Heart left ventricle (tissue), 16 donors: ENCODE measurements at regions not wholly inside any gene's neighbourhood (a gene's known extent, or its start where the extent isn't known, plus 50 kb on each side); places are given as distances from the start of the nearest gene placed in this dataset.
"Not testable (repeated sequence)": the region's sequence is repeated elsewhere in the genome, so short reads cannot be mapped to it uniquely, and the experiment has no call there.

Source experiments
- ATAC-seq, 4 donors: fragments of 200-7000 bp; cut with Tn5 transposase; one replicate each; pipeline ENCODE4 v1.9.1; 2020 to 2022; ENCODE audit warnings: moderate library complexity in 4 of 4, mild to moderate bottlenecking in 3 of 4, moderate number of reproducible peaks in 1 of 4
- DNase-seq, 5 donors: peaks; one replicate each; pipeline ENCODE4 v3.0.0-alpha.2; 2020
- H3K27ac ChIP-seq, 12 donors: fragments of 200-600 bp; sonication (generic) in 4 of 12; one replicate each; pipeline versions ENCODE4 v1.5.0 to v1.8.0; 2016 to 2022; ENCODE audit warnings: mild to moderate bottlenecking in 2 of 12
- H3K27me3 ChIP-seq, 9 donors: fragments of 200-600 bp; sonication (generic) in 2 of 9; one replicate each; pipeline versions ENCODE4 v1.5.1 to v1.8.0; 2016 to 2022; ENCODE audit warnings: mild to moderate bottlenecking in 3 of 9
- H3K36me3 ChIP-seq, 9 donors: fragments of 200-600 bp; sonication (generic) in 2 of 9; one replicate each; pipeline versions ENCODE4 v1.5.0 to v1.8.0; 2018 to 2022; ENCODE audit warnings: mild to moderate bottlenecking in 2 of 9
- H3K4me1 ChIP-seq, 12 donors: fragments of 200-600 bp; sonication (generic) in 4 of 12; one replicate each; pipeline versions ENCODE4 v1.5.0 to v1.8.0; 2016 to 2022; ENCODE audit warnings: mild to moderate bottlenecking in 3 of 12
- H3K4me3 ChIP-seq, 12 donors: fragments of 200-600 bp; sonication (generic) in 4 of 12; one replicate each; pipeline versions ENCODE4 v1.5.0 to v1.8.0; 2017 to 2022; ENCODE audit warnings: mild to moderate bottlenecking in 9 of 12, moderate library complexity in 4 of 12
- H3K9me3 ChIP-seq, 12 donors: fragments of 200-600 bp; sonication (generic) in 4 of 12; one replicate each; pipeline versions ENCODE4 v1.5.0 to v1.8.0; 2016 to 2022; ENCODE audit warnings: mild to moderate bottlenecking in 1 of 12
- CTCF ChIP-seq, 12 donors: fragments of 200-600 bp; sonication (generic) in 4 of 12; IDR thresholded peaks; one replicate each; pipeline versions ENCODE4 v1.5.0 to v1.8.0; 2018 to 2022; ENCODE audit warnings: antibody characterized with exemption in 12 of 12, mild to moderate bottlenecking in 5 of 12
- POLR2A ChIP-seq, 2 donors: fragments of 450-650 bp; IDR thresholded peaks; one replicate each; pipeline ENCODE4 v1.6.1; 2017; ENCODE audit warnings: antibody characterized with exemption in 2 of 2, mild to moderate bottlenecking in 2 of 2, moderate library complexity in 2 of 2
- WGBS, 4 donors: extraction: QIAGEN DNeasy Blood & Tissue Kit in 2 of 4; methylation state at CpG; one replicate each; pipeline versions ENCODE4 v1.1.5 to v1.1.7; 2013 to 2018; 5-methylcytosine and 5-hydroxymethylcytosine counted together
- intact Hi-C, 10 donors: fragments of 100-400 bp; cut with DNase I; formaldehyde crosslinking; loops; one replicate each; pipeline versions ENCODE4 v1.11.1 to v1.14.2; 2022
- donor health status: ischemic (EF 13 %, LVEDD 7.1; RV severe dilation, severe dysfunction).
- donor health status: healthy with polysubstance abuse.
- donor health status: DM: no; HTN: yes; CAD: no.
- donor health status: DM: no; HTN: no; CAD: no.
- donor health status: ischemic (EF 25% LVEDD 6.9; RV normal size, moderate dysfunction).
- donor health status: ischemic (EF 25% LVEDD 5.7; RV mildly dilated, moderate dysfunction).
- donor health status: healthy.
- donor health status: DM: yes; HTN: yes; CAD: no.
- donor health status: ischemic (EF 35%, LVEDD 5.7; RV mildly dilated, moderate dysfunction).
- donor health status: nonischemic (EF 11% LVEDD 7.7; RV severe dilation, severe dysfunction).
- donor health status: DM: yes; HTN: yes; CAD: no.
- donor health status: PGD.
- donor health status: ischemic (EF 29% LVEDD 5.4; RV normal size, mild dysfunction).
- donor health status: nonischemic (EF 23%, LVEDD 6.1; RV moderate dilation, normal function).

- Histone ChIP-seq H3K9me3 (no peaks in the 10 kb centered on the region), H3K36me3 (peaks cover 0 to 38% (median 16%) of the 10 kb centered on the region in 9 donors), H3K27me3 (no peaks in the 10 kb centered on the region), H3K27ac (no peak overlapping the region), H3K4me1 (no peaks in the 10 kb centered on the region), H3K4me3 (no peak overlapping the region)
- TF ChIP-seq POLR2A (IDR thresholded peaks at IDR 0.05) = no peak
- TF ChIP-seq CTCF (IDR thresholded peaks at IDR 0.05) = peak in 11 of 12 donors; percentile 84 to 99 (median 94)
- 16 to 23% (median 19%) methylated on average over 3 of the region's 3 CpGs for WGBS, 4 donors
- intact Hi-C loops = loop anchor here (1.0 to 5.0 kb wide), 5 partner anchors 191 to 212 kb away; no protein-coding TSS in a partner anchor
- peak; percentile 59 to 84 (median 78) for ATAC-seq
- peak; percentile 46 to 77 (median 62) for DNase-seq
These were observed 143.8 kb upstream of the CRHR1 start for GRCh38 chr17:45640141-45640850.

GRCh38 chr17:45641541-45641940 is 142.6 kb upstream of the CRHR1 start:
- DNase-seq (no peak), ATAC-seq (no peak)
- H3K36me3 ChIP-seq = peaks cover 0 to 26% (median 6%) of the 10 kb centered on the region in 9 donors
- no peaks in the 10 kb centered on the region for H3K9me3 ChIP-seq
- H3K27ac ChIP-seq = no peak overlapping the region
- TF ChIP-seq CTCF (IDR thresholded peaks at IDR 0.05) = no peak
- TF ChIP-seq POLR2A (IDR thresholded peaks at IDR 0.05) = no peak
- H3K4me3 ChIP-seq = no peak overlapping the region
- WGBS, 4 donors = 79 to 89% (median 85%) methylated on average over 5 of the region's 5 CpGs
- peaks cover 0 to 4% (median 0%) of the 10 kb centered on the region in 9 donors for H3K27me3 ChIP-seq
- intact Hi-C loops = loop anchor here in 8 of 10 donors (1.0 to 5.0 kb wide), 4 partner anchors 189 to 211 kb away; no protein-coding TSS in a partner anchor
- H3K4me1 ChIP-seq = no peaks in the 10 kb centered on the region

- intact Hi-C loops = loop anchor here in 6 of 10 donors (5.0 kb wide), 1 partner anchor 209 kb away; no protein-coding TSS in a partner anchor
- H3K4me1 ChIP-seq = no peaks in the 10 kb centered on the region
These were observed 140.5 kb upstream of the CRHR1 start for GRCh38 chr17:45643591-45643990.

GRCh38 chr17:45644637-45645036 is 139.5 kb upstream of the CRHR1 start:
- not testable (repeated sequence) for H3K9me3 ChIP-seq, ATAC-seq, H3K36me3 ChIP-seq, DNase-seq, H3K27ac ChIP-seq, H3K4me1 ChIP-seq, H3K4me3 ChIP-seq
- H3K27me3 ChIP-seq = peaks cover 0 to 12% (median 0%) of the 10 kb centered on the region in 9 donors
- intact Hi-C loops = loop anchor here in 6 of 10 donors (5.0 kb wide), 1 partner anchor 208 kb away; no protein-coding TSS in a partner anchor
- 81 to 90% (median 86%) methylated on average over 1 of the region's 1 CpG for WGBS, 4 donors

More at GRCh38 chr17:45643591-45643990, 140.5 kb upstream of the CRHR1 start:
- Histone ChIP-seq H3K9me3 (no peaks in the 10 kb centered on the region), H3K27me3 (peaks cover 0 to 10% (median 0%) of the 10 kb centered on the region in 9 donors), H3K27ac (no peak overlapping the region), H3K4me3 (no peak overlapping the region), H3K36me3 (peaks cover 0 to 12% (median 0%) of the 10 kb centered on the region in 9 donors)
- no peak for TF ChIP-seq CTCF (IDR thresholded peaks at IDR 0.05)
- TF ChIP-seq POLR2A (IDR thresholded peaks at IDR 0.05) = no peak
- 77 to 89% (median 85%) methylated on average over 10 of the region's 10 CpGs for WGBS, 4 donors
- ATAC-seq = no peak
- no peak for DNase-seq
